RKO (cell line): ENCODE measurements at regions not wholly inside any gene's neighbourhood (a gene's known extent, or its start where the extent isn't known, plus 50 kb on each side); places are given as distances from the start of the nearest gene placed in this dataset.

Experiments used
- DNase-seq: peaks from one replicate; pipeline ENCODE4 v3.0.0-alpha.2; 2016; ENCODE audit warnings: low spot score

DNA sequence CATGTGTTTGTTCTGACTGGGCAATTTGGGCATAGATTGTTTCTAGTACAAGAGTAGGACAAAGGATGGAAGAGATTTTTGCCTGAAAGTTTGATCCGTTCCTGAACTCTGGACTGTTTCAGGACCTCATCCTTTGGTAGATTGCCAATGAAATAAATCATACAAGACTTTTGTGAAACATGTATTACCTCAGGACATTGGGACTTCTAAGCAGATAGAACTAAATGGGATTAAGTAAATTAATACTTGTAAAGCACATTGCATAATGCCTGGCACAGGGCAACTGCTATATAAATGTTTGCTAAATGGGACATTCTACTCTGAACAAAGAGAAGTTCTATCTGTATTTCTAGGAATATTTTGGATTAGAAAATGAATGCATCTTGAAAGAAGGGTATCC is 164.8 kb upstream of the RPS6KA3 start:
- DNase-seq: no peak

DNA sequence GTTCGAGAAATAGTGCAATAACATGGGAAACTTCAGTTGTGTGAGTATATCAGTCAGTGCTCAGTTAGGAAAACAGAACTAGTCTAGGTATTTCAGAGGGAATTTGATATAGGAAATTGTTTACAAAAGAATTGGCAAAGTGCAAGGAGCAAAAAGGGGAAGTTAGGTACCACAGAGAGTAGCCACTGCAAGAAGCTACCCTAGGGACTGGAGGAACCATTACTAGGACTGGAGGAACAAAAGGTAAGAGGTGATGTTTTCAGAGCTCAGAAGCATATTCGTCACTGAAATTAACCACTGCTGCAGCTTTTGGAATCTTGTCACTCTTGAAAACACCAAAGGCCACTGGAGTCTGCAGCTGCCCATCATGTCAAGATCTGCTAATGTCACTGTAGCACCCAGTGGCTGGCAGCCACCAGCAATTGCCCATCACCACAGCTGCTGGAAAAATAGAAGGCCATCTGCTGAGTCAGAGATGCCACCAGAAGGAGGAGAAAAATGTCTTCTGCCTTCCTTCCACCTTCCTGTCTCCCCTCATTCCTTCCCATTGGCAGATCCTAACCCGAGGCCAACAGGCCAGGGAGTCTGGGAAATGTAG is 160.6 kb upstream of the RPS6KA3 start:
- no peak for DNase-seq

DNA sequence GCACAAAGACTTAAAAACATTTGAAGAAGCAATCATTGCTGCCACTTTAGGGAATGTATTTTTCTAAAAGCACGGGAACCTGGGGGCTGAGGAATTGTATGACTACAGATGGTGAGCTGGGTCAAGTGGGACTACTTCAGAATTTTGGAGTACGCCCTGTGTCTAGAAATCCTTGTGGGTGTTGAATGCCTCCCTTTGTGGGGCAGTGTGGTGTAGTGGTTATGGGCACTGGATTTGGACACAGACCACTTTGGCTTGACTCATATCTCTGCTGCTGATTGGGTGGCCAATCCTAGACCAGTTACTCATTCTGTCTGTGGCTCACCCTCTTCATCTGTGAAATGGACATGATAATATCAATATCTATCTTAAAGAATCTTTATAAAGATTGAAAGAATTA is 155.0 kb upstream of the RPS6KA3 start:
- DNase-seq: no peak

DNA sequence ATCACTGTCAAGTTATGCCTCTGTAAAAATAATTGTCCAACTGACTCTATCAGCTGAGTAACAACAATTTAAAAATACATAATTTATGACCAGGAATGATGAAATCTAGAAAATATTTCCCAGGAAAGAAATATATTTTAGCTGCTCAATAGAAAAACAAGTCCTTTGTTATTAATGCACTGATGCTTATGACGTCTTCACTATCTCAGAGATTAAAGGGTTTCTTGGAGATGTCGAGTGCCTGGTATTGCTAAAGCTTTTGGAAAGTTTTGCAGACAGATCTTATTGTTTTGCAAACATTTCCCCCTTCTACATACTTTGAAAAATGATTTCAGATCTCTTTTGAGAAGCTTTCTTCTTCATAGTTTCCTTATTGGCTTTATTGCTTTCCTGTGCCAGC is 154.6 kb upstream of the RPS6KA3 start:
- DNase-seq: no peak

DNA sequence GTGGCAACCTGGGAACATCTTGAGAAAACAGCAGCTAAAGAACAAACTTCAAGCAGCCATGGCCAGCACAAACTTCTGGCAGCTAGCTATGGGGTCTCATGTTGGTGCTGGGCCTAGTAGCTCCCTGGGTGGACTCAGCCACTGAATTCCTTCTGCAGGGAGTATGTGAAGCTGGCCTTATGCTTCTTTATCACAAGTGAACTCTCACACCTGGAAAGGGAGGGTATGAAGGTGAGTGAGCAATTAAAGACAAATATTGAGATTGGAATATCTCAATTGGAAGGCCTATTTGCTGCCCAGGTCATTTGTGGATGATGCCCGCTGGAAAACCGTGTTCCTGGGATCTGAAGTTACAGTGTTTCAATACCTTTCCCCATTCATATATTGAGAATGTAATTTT is 153.3 kb upstream of the RPS6KA3 start:
- no peak for DNase-seq

DNA sequence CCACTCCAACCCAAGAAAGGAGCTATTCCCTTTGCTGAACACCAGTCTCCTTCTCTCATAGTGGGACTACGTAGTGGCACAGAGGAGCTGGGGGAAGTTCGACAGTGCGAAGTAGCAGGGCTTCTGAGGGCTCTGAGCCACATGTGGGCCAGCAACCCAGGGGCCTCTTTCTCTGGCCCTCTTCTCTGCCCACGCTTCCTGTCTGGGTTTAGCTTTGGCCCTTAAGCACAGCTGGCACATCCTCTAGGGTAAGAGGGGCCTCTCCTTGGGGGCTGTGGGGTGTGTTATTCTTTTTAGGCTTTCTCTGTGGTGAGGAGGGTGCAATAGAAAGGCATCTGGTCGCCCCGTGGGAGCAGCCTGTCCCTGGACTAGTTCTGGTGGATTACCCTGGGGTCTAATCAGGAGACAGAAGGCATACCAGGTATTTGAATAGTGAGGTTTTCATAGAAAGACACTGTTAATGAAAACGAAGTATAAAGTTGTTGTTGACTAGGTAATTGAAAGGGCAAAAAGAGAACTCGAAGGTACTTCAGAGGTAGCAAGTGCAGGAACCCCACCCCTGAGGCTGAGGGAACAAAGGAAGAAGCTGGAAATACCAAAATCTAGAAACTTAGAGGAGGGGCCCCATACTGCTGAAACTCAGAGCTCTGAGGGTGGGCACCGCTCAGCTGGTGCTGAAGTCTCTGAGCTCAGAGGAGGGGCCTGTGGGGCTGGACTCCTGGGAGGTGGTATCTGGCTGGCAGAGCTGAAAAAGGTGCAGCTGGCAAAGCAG is 151.9 kb upstream of the RPS6KA3 start:
- DNase-seq: no peak

DNA sequence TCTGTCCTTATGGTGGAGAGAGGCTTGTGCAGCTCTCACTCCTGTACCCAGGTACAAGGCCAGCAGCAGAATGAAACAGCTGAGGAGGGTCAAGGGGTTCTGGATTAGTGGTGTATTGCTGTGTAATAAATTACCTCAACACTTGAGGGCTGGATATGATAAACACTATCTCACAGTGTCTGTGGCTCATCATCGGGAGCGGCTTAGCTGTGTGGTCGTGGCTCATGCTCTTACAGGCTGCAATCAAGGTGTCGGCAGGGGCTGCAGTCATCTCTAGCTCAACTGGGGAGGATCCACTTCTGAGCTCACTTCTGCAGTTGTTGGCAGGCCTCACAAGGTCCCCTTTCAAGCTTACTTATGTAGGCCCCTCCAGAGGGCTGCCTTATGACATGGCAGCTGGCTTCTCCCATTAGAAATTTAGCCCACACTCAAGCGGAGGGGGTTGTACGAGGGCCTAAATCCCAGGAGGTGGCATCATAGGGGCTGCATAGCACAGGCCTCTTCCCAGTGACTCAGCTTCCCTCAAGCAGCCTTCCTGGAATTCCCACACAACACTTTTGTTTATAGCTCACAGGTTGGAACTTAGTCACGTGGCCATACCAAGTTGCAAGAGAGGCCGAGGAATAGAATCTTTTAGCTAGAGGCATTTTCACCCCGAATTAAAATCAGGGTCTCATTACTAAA is 148.2 kb upstream of the RPS6KA3 start:
- no peak for DNase-seq

DNA sequence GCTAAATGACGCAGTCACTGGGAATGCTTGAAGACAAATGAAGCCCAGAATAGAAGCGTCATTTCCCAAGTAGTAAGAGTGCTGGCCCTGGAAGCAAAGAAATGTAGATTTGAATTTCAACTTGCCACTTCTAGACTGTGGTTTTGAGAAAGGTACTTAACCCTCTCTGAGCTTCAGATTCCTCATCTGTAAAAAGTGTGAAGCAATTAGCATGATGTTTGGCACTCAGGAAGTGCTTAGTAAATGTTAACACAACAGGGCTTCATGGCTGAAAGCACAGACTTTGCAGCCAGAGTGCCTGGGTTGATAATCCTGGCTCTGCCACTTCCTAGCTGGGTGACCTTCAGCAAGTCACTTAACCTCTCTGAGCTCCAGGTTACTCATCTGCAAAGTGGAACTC is 147.4 kb upstream of the RPS6KA3 start:
- no peak for DNase-seq

DNA sequence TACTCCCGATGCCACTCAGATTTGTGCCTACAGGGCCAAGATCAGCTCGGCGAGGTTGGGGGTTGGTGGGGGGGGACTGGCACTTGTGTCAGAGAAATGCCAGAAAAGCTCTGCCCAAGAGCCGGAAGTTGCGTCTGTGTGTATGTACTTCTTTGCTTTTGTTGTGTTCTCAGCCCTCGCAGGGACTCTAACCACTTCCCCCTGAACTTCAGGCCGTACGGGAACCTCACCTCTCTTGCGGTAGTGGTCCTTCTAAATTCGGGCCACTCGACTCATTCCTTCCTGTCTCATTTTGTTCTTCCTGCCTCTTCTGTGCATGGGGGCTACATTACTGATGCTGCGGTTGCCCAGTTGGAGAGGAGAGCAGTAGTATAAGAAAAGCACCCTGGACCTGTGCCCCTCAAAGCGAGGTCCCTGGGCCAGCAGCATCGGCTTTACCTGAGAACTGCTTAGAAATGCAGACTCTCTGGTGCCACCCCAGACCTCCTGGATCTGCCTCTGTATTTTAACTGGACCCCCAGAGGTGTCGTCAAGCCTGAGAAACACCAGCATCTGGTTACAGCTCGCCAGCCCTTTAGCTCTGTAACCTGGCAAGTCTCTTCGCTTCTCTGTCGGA is 146.3 kb upstream of the RPS6KA3 start:
- DNase-seq: no peak

DNA sequence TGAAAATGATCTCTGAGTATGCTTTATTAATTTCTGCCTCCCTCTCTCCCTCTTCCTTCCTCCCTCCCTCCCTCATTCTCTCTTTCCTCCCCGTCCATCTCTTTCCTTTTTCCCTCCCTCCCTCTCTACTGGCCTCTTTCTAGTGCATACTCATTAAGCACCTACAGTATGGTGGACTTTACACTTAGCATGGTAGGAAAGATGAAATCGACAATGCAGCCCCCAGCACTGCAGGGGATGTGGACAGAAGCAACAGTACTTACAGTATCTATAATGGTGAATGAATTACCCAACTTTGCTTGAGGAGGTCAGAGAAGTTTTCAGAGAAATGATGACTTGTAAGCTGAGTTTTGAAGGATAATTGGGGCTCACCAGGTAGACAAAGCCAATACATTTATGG is 143.8 kb upstream of the RPS6KA3 start:
- no peak for DNase-seq

DNA sequence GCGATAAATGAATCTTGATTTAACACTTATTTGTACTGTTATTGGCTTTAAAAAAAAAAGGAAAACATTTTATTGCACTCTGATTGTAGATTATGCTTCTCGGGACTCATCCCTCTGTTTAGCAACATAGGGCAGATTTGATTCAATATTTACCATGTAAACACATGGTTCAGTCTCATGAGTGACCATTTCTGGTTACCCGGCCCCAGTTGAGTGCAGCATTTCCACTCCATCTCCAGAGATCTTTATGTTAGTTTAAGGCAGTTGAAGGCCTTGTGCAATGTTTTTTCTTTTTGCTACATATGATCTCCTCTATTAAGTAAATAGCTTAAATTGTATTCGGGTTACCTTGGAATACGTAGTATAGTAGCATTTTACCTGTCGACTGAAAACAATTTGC is 143.3 kb upstream of the RPS6KA3 start:
- no peak for DNase-seq

DNA sequence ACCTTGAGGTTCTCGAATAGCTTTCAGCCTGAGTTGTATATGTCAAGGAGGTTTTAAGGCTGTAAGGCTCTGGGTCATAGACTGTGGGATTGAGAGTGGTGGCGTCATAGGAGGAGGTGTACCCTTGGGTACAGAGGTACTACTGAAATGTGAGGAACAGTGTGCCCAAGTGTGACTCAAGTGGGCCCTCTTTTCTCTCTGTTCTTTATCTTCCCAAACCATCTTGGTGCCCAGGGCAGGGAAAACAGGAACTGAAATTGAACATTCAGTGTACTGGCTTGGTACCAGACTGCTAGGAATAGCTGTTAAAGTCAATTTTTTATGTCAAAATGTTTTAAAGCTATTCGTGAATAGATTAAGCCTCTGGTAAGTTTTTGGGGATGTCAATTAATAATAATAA is 136.2 kb upstream of the RPS6KA3 start:
- DNase-seq: no peak

DNA sequence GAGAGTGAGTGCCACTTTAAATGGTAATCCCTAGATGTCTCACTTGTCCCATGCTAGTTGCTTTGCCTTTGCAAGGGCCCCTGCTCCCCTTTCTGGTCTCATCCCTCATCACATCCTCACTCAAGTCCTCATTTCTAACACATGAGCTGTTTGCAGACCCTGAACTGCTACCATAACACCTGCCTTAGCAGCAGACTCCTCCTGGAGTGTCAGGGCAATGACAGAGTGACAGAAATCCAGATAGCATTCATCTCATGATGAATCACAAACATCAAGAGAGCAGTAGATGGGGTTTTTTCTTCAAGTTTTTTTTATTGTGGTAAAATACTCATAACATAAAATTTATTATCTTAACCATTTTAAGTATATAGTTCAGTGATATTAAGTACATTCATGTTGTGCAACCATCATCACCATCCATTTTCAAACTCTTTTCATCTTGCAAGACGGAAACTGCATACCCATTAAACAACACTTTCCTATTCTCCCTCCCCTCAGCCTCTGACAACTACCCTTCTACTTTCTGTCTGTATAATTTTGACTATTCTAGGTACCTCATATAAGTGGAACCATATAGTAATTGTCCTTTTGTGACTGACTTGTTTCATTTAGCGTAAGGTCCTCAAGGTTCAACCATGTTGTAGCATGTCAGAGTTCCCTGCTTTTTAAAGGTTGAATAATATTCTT is 133.2 kb upstream of the RPS6KA3 start:
- DNase-seq: no peak

DNA sequence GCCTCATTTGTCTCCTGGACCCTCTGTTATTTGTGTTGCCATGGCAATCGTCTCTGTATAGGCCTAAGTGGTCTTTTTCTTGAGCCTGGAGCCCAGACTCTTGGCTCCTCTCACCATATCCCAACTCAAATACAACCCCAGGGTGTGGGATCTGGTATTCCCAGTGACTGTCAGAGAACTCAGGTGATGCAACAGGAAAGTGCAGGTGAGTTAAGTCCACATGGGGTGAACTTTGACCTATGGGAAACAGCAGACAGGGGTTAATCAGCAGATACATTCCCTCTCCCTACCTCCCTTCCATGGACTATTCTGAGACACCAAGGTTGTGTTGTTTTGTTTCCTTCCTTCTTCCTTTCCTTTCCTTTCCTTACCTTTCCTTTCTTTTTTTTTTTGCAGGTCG is 130.9 kb upstream of the RPS6KA3 start:
- DNase-seq: no peak

DNA sequence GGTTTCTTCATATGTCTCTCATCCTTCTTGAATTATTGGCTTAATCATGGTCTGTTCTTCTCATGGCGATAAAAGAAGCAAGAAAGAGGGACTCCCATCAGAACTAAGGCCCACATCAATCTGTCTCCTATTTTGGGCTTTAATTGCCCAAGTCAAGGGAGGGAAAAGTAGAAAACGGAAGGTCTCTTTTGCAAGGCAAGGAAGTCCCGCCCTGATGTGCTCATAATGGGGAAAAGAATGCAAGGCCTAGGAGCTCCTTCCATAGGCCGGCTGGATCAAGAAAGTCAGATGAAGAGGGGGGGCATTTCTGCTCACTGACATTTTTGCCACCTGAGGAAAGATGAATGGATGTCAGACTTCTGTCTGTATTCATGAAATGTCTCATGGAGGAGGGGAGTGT is 127.7 kb upstream of the RPS6KA3 start:
- no peak for DNase-seq

DNA sequence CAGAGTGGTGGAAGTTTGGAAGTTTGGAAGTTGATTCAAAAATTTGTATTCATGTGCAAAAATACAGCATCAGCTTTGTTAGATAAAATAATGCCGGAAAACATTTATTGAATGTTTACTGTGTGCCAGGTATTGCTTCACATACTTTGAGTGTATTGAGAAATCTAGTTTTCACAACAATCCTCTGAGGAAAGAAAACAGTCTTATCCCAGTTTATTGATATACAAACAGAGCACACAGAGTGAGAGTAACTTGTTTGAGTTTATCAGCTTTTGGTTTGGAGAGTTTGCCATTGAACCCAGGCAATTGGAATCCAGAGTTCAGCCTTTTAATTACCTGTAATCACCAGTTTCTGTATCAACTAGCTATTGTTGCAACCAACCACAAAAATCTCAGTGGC is 127.2 kb upstream of the RPS6KA3 start:
- no peak for DNase-seq

DNA sequence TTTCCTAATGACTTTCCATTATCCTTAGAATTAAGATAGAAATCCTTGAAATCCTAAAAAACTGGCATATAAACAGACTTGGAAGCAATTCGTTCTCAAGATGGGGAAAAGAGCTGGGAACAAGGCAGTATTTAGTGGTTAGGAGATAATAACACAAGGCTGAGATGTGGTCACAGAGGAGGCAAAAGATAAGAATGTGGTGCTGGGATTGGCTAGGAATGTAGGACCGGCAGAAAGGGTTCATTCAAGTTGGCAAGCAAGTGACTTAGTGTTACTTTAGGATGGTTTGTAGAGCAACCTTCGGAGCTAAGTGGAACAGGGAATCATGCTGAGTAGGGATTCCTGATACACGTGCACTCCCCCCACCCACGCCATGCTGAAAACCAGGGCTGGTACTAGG is 121.9 kb upstream of the RPS6KA3 start:
- DNase-seq: no peak

DNA sequence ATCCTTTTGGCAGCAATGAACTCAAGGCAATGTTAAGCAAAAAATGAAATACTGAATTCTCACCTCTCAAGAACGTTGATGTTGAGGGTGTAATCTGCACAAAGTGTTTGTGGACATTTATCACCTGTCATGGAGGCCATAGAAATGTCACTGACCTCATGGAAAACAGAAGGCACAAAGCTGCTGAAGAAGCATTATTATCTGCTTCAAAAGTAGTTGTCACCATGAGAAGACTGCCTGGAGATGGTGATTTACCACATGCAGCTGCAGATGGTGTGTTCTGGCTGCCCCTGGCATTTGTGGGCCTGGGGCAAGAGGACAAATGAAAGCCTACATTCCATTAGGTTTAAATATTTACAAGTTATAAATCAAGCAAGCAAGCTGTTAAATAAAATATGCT is 116.8 kb upstream of the RPS6KA3 start:
- DNase-seq: no peak

DNA sequence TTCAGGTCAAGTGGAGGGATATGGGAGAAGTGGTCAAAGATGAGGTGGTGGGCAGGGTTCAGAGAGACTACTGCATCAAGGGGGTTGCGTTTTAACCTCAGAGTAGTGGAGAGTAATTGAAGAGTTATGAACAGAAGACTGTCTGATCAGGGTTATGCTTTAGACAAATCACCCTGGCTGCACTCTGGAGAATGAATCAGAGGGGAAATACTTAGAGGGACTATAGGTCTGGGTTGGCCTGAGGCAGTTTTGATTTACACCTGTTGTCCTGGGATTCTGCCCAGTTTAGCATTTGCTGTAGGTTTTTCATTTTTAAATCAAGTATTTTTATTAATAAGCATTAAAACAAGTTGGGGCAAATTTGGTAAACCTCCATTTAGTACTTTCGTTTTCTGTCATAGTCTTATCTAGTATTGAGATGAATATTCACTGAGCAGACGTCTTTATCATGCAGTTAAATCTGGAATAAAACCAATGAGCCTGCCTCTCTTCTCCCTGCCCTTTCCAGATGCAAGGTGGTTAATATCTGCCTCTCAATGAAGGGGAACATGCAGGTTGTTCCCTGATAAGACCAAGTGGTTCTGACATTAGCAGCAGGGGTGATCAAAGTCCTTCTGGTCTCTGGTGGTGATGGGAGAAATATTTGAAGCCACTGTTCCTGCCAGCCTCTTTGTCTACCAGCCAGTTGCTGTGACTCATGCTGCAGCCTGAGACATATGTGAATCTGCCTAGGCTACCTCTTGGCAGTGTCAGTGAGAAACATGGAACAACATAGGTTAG is 116.0 kb upstream of the RPS6KA3 start:
- DNase-seq: peak; percentile 7

DNA sequence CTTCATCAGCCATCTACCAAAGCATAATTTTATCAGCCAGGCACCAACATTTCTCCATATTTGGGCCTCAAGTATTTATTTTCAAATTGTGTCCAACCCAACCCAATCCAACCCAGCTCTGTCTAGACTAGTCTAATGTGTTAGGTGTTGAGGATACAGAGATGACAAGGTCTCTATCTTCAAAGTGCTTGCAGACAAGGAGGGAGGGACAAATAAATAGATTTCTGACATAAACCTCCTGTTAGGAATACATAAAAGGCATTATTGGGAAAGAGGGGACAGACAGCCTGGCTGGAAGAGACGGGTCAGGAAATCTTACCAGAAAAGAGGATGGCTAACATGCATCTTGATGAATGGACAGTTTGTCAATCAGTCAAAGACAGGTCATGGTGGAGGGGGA is 115.4 kb upstream of the RPS6KA3 start:
- no peak for DNase-seq

DNA sequence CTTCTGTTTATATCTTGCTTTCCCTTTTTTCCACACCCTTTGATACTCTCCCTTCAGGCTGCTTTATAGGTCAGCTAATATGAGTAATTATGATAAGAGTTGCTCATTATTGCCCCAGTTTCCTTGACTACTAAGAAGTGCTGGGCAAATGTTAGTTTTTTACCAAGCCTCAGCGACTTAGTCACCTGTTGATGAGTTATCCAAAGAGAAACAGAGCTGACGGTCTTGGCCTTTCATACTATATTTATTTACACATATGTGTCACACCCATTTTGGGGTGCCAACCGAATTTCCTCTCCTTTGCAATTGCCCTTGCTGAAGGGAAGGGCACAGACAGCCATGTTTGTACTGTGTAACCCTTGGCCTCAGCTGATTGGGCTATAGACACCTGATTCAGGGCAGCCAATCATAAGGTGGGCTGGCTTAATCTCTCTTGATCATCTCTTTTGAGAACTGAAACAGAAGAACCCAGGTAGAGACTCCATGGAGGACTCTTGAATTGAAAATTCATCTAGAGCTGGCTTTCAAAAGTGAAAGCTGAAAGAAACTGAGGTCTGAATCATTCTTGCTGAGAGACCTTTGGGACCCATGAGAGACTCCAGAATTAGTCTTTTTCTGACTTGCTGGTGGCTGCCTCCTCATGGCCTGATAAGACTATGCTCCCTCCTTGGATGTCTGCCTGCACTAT is 111.7 kb upstream of the RPS6KA3 start:
- peak; percentile 77 for DNase-seq
